A549 (cell line): ENCODE measurements at regions not wholly inside any gene's neighbourhood (a gene's known extent, or its start where the extent isn't known, plus 50 kb on each side); places are given as distances from the start of the nearest gene placed in this dataset.

ENCODE experiments used
- ATAC-seq, 2 experiments: fragments of 200-7000 bp in 1 of 2; fragments of >200 bp in 1 of 2; cut with Nextera tagmentation in 1 of 2; cut with Tn5 transposase in 1 of 2; 3 replicates each; pipeline versions ENCODE4 v1.8.0 to v1.9.1; 2018 to 2020; ENCODE audit warnings: mild to moderate bottlenecking in 1 of 2, moderate library complexity in 1 of 2
- CTCF ChIA-PET: fragments of 300-600 bp; sonication (Branson Sonifier 250); formaldehyde crosslinking; extraction: SDS; loops from one replicate; lab custom pipeline; 2021; ENCODE audit warnings: antibody characterized with exemption, inconsistent platforms; lab: Yijun Ruan, JAX
- POLR2A ChIA-PET: fragments of 350-600 bp; formaldehyde crosslinking; extraction: SDS; loops from one replicate; lab custom pipeline; 2021; ENCODE audit warnings: antibody characterized with exemption, inconsistent platforms; lab: Yijun Ruan, JAX
- DNase-seq, 2 experiments: peaks; one replicate each; pipeline versions ENCODE4 v3.0.0 to v3.0.0-alpha.2; 2011 to 2016; ENCODE audit warnings: low read depth in 1 of 2, low spot score in 1 of 2
- FAIRE-seq: peaks from 2 replicates; lab custom pipeline; 2011; peaks lifted over from hg19 to GRCh38; lab: Jason Lieb, UNC
- H3K27ac ChIP-seq, 2 experiments: fragments of >200 bp; sonication (Bioruptor Twin); formaldehyde crosslinking; 3 replicates each; pipeline ENCODE4 v1.5.1; 2016 to 2017
- H3K4me1 ChIP-seq: fragments of >200 bp; sonication (Bioruptor Twin); formaldehyde crosslinking; 3 replicates; pipeline ENCODE4 v1.6.1; 2016
- H3K4me2 ChIP-seq: fragments of >200 bp; sonication (Bioruptor Twin); formaldehyde crosslinking; 3 replicates; pipeline ENCODE4 v1.6.1; 2016
- H3K4me3 ChIP-seq: fragments of >200 bp; sonication (Bioruptor Twin); formaldehyde crosslinking; 3 replicates; pipeline ENCODE4 v1.5.1; 2016
- H3K9me3 ChIP-seq: fragments of >200 bp; sonication (Bioruptor Twin); formaldehyde crosslinking; 3 replicates; pipeline ENCODE4 v1.6.1; 2016
- BHLHE40 ChIP-seq: IDR thresholded peaks from 2 replicates; pipeline ENCODE4 v1.6.1; 2012; ENCODE audit warnings: low read depth, low read length, inconsistent platforms
- CHD2 ChIP-seq: fragments of 150-350 bp; IDR thresholded peaks from 2 replicates; pipeline ENCODE4 v1.6.1; 2014; ENCODE audit warnings: low read length; ENCODE audit not compliant: partially characterized antibody
- CHD4 ChIP-seq: fragments of 200-600 bp; sonication (generic); IDR thresholded peaks from 2 replicates; pipeline ENCODE4 v1.6.1; 2016; ENCODE audit warnings: antibody characterized with exemption, mild to moderate bottlenecking, borderline replicate concordance
- EHF ChIP-seq: fragments of 250-450 bp; sonication (Bioruptor Pico); IDR thresholded peaks from 2 replicates; pipeline ENCODE4 v1.5.0; 2020; ENCODE audit warnings: mild to moderate bottlenecking
- FOSB ChIP-seq: fragments of 250-450 bp; sonication (Bioruptor Pico); IDR thresholded peaks from 2 replicates; pipeline ENCODE4 v1.5.0; 2020; ENCODE audit warnings: mild to moderate bottlenecking, moderate library complexity
- FOSL2 ChIP-seq, 2 experiments: fragments of 450-650 bp in 1 of 2; fragments of >200 bp in 1 of 2; sonication (Bioruptor Twin) in 1 of 2; formaldehyde crosslinking; IDR thresholded peaks; 2 replicates each; pipeline versions ENCODE4 v1.5.0 to v1.6.1; 2016 to 2020; ENCODE audit warnings: mild to moderate bottlenecking in 1 of 2, moderate library complexity in 1 of 2
- GATA3 ChIP-seq: IDR thresholded peaks from 2 replicates; pipeline ENCODE4 v1.6.1; 2012; ENCODE audit warnings: borderline replicate concordance
- HDAC2 ChIP-seq: fragments of 200-600 bp; sonication (generic); IDR thresholded peaks from 2 replicates; pipeline ENCODE4 v1.6.1; 2016
- HOXA7 ChIP-seq: fragments of 250-450 bp; sonication (Bioruptor Pico); IDR thresholded peaks from 2 replicates; pipeline ENCODE4 v1.5.0; 2020; ENCODE audit warnings: mild to moderate bottlenecking, moderate library complexity
- JUN ChIP-seq, 2 experiments: fragments of >200 bp; sonication (Bioruptor Twin); formaldehyde crosslinking; IDR thresholded peaks; 2 replicates in 1 of 2; 3 replicates in 1 of 2; pipeline ENCODE4 v1.6.1; 2016 to 2017
- KDM1A ChIP-seq: fragments of 200-600 bp; sonication (generic); IDR thresholded peaks from 2 replicates; pipeline ENCODE4 v1.6.1; 2016; ENCODE audit warnings: low read depth, mild to moderate bottlenecking
- KDM5A ChIP-seq: fragments of 200-600 bp; sonication (generic); IDR thresholded peaks from 2 replicates; pipeline ENCODE4 v1.6.1; 2016; ENCODE audit warnings: antibody characterized with exemption, mild to moderate bottlenecking
- MAFK ChIP-seq: fragments of 450-650 bp; IDR thresholded peaks from 2 replicates; pipeline ENCODE4 v1.6.1; 2014; ENCODE audit not compliant: partially characterized antibody
- MYC ChIP-seq: IDR thresholded peaks from 2 replicates; pipeline ENCODE4 v1.6.1; 2012; ENCODE audit warnings: mild to moderate bottlenecking, inconsistent platforms, low read length, improper control_type of control experiment, borderline replicate concordance
- NR3C1 ChIP-seq: fragments of >200 bp; sonication (Bioruptor Twin); formaldehyde crosslinking; IDR thresholded peaks from 3 replicates; pipeline ENCODE4 v1.6.1; 2017
- PHF8 ChIP-seq: fragments of 200-600 bp; sonication (generic); IDR thresholded peaks from 2 replicates; pipeline ENCODE4 v1.6.1; 2016; ENCODE audit warnings: low read depth, mild to moderate bottlenecking, antibody characterized with exemption, moderate library complexity, borderline replicate concordance
- RCOR1 ChIP-seq: fragments of 150-350 bp; IDR thresholded peaks from 2 replicates; pipeline ENCODE4 v1.6.1; 2014; ENCODE audit warnings: antibody characterized with exemption, low read length, low read depth
- RFX5 ChIP-seq: fragments of 450-650 bp; IDR thresholded peaks from 2 replicates; pipeline ENCODE4 v1.7.1; 2014; ENCODE audit warnings: antibody characterized with exemption, mild to moderate bottlenecking, moderate library complexity
- TFCP2L1 ChIP-seq: fragments of 250-450 bp; sonication (Bioruptor Pico); IDR thresholded peaks from 2 replicates; pipeline ENCODE4 v1.5.0; 2021; ENCODE audit warnings: mild to moderate bottlenecking
- TP53 ChIP-seq: fragments of 250-450 bp; sonication (Bioruptor Pico); IDR thresholded peaks from 2 replicates; pipeline ENCODE4 v1.5.0; 2021; ENCODE audit warnings: mild to moderate bottlenecking, moderate library complexity
- ZC3H11A ChIP-seq: fragments of 450-650 bp; IDR thresholded peaks from 2 replicates; pipeline ENCODE4 v1.6.1; 2014; ENCODE audit warnings: antibody characterized with exemption, mild to moderate bottlenecking
- ZSCAN20 ChIP-seq: fragments of 250-450 bp; sonication (Bioruptor Pico); IDR thresholded peaks from 2 replicates; pipeline ENCODE4 v1.8.0; 2022; ENCODE audit warnings: mild to moderate bottlenecking, moderate library complexity
- WGBS: methylation state at CpG from one replicate; pipeline ENCODE4 v1.1.6; 2017; ENCODE audit errors: missing lambda C conversion rate; 5-methylcytosine and 5-hydroxymethylcytosine counted together
- TF ChIP-seq, protein P1 (sequence below): fragments of 250-450 bp; sonication (Bioruptor Pico); IDR thresholded peaks from 2 replicates; pipeline ENCODE4 v1.5.0; 2021; ENCODE audit warnings: mild to moderate bottlenecking, moderate library complexity, borderline replicate concordance
- TF ChIP-seq, protein P2 (sequence below): IDR thresholded peaks from 2 replicates; pipeline ENCODE4 v1.6.1; 2012; ENCODE audit warnings: low read depth, borderline replicate concordance
- TF ChIP-seq, protein P3 (sequence below): fragments of >200 bp; sonication (Bioruptor Twin); formaldehyde crosslinking; IDR thresholded peaks from 2 replicates; pipeline ENCODE4 v1.6.1; 2016
- TF ChIP-seq, protein P4 (sequence below): fragments of 200-600 bp; sonication (generic); IDR thresholded peaks from 2 replicates; pipeline ENCODE4 v1.6.1; 2016; ENCODE audit warnings: antibody characterized with exemption, mild to moderate bottlenecking, moderate library complexity

DNA sequence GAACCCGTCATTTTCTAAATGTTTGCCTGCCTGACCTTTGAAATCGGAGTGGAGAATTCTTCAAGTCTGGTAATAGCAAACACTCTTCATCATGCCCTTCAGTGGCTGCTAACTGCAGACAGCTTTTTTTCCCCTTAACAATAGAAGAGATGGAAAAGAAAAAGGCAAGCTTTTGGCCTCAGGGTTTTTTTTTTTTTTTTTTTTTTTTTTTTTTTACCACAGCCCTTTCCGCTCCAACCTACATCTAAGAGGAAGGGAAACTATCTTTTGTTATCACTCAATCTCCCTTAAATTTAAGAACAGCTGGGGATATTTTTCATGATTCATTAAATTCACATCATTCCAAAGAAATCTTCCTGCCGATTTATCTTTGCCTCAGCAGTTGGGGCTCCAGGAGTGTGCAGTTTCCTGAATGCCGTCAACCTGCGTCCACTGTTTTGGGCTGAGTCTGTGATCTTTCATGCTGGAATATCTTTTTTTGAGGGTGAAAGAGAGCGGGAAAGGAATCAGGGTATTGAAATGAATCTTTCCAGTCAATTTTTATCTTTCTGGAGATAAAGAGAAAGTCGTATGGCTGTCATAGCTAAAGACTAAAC, 144.5 kb upstream of the SMYD2 start:
- 72% methylated on average over 8 of the region's 8 CpGs for WGBS
- H3K9me3 ChIP-seq = no peaks in the 10 kb centered on the region
- H3K4me1 ChIP-seq = no peaks in the 10 kb centered on the region
- POLR2A ChIA-PET = no interaction called here
- ATAC-seq = no peak
- H3K4me3 ChIP-seq = no peak overlapping the region
- TF ChIP-seq PHF8 = no peak
- TF ChIP-seq KDM1A = no peak
- TF ChIP-seq EHF (CRISPR knock-in tag) = no peak
- TF ChIP-seq HDAC2 = no peak
- TF ChIP-seq, protein P1, sequence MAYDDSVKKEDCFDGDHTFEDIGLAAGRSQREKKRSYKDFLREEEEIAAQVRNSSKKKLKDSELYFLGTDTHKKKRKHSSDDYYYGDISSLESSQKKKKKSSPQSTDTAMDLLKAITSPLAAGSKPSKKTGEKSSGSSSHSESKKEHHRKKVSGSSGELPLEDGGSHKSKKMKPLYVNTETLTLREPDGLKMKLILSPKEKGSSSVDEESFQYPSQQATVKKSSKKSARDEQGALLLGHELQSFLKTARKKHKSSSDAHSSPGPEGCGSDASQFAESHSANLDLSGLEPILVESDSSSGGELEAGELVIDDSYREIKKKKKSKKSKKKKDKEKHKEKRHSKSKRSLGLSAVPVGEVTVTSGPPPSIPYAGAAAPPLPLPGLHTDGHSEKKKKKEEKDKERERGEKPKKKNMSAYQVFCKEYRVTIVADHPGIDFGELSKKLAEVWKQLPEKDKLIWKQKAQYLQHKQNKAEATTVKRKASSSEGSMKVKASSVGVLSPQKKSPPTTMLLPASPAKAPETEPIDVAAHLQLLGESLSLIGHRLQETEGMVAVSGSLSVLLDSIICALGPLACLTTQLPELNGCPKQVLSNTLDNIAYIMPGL (CRISPR knock-in tag) = no peak
- TF ChIP-seq TFCP2L1 (CRISPR knock-in tag) = no peak
- TF ChIP-seq, protein P2, sequence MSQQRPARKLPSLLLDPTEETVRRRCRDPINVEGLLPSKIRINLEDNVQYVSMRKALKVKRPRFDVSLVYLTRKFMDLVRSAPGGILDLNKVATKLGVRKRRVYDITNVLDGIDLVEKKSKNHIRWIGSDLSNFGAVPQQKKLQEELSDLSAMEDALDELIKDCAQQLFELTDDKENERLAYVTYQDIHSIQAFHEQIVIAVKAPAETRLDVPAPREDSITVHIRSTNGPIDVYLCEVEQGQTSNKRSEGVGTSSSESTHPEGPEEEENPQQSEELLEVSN = no peak
- no peak for TF ChIP-seq NR3C1
- no peak for TF ChIP-seq FOSL2 (IDR thresholded peaks at IDR 0.05)
- no peak for TF ChIP-seq FOSL2 (CRISPR knock-in tag; IDR thresholded peaks at IDR 0.05)
- TF ChIP-seq HOXA7 (CRISPR knock-in tag) = no peak
- TF ChIP-seq CHD2 = no peak
- no peak for TF ChIP-seq JUN (IDR thresholded peaks at IDR 0.05)
- TF ChIP-seq CHD4 = no peak
- TF ChIP-seq MAFK = no peak
- TF ChIP-seq TP53 = no peak
- no peak for TF ChIP-seq MYC
- no peak for TF ChIP-seq FOSB
- no peak for TF ChIP-seq KDM5A
- TF ChIP-seq, protein P3, sequence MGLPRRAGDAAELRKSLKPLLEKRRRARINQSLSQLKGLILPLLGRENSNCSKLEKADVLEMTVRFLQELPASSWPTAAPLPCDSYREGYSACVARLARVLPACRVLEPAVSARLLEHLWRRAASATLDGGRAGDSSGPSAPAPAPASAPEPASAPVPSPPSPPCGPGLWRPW = no peak
- no peak for TF ChIP-seq BHLHE40
- TF ChIP-seq, all 56 proteins: peak for 0
- Histone ChIP-seq H3K4me2 (no peak overlapping the region), H3K27ac (no peak overlapping the region)
- CTCF ChIA-PET = interaction anchor here (0.9 to 1.9 kb wide), 2 partner anchors 11 to 13 kb away, joined by 4 to 5 read pairs; no protein-coding TSS in a partner anchor
- DNase-seq = no peak
- FAIRE-seq = no peak

DNA sequence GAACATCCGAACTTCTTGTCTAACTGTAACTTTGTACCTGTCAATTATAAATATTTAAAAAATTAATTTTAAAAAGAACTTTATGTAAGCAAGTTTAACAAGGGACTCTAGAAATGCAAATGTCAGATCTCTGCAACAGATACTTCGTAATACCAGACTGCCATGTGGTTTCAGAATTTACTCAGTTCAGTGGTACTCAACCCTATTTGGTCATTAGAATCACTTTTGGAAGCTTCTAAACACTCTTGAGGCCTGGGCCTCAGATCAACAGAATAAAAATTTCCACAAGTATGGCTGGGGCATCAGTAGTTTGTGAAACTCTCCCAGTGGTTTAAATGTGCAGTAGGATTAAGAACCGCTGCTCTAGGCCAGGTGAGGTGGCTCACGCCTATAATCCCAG, 139.5 kb upstream of the SMYD2 start:
- H3K4me1 ChIP-seq = no peaks in the 10 kb centered on the region
- H3K4me3 ChIP-seq = no peak overlapping the region
- H3K4me2 ChIP-seq = no peak overlapping the region
- FAIRE-seq = no peak
- ChIA-PET CTCF (interaction anchor here (0.7 kb wide), 1 partner anchor 18 kb away, joined by 5 read pairs; no protein-coding TSS in a partner anchor), POLR2A (no interaction called here)
- 55% methylated on average over 4 of the region's 4 CpGs for WGBS
- no peak overlapping the region for H3K27ac ChIP-seq
- TF ChIP-seq JUN (IDR thresholded peaks at IDR 0.05) = no peak
- no peak for TF ChIP-seq PHF8
- no peak for TF ChIP-seq GATA3
- TF ChIP-seq, protein P2 = no peak
- TF ChIP-seq, protein P3 = no peak
- no peak for TF ChIP-seq ZC3H11A
- no peak for TF ChIP-seq HOXA7 (CRISPR knock-in tag)
- TF ChIP-seq RCOR1 = no peak
- TF ChIP-seq NR3C1 = no peak
- TF ChIP-seq, protein P4, sequence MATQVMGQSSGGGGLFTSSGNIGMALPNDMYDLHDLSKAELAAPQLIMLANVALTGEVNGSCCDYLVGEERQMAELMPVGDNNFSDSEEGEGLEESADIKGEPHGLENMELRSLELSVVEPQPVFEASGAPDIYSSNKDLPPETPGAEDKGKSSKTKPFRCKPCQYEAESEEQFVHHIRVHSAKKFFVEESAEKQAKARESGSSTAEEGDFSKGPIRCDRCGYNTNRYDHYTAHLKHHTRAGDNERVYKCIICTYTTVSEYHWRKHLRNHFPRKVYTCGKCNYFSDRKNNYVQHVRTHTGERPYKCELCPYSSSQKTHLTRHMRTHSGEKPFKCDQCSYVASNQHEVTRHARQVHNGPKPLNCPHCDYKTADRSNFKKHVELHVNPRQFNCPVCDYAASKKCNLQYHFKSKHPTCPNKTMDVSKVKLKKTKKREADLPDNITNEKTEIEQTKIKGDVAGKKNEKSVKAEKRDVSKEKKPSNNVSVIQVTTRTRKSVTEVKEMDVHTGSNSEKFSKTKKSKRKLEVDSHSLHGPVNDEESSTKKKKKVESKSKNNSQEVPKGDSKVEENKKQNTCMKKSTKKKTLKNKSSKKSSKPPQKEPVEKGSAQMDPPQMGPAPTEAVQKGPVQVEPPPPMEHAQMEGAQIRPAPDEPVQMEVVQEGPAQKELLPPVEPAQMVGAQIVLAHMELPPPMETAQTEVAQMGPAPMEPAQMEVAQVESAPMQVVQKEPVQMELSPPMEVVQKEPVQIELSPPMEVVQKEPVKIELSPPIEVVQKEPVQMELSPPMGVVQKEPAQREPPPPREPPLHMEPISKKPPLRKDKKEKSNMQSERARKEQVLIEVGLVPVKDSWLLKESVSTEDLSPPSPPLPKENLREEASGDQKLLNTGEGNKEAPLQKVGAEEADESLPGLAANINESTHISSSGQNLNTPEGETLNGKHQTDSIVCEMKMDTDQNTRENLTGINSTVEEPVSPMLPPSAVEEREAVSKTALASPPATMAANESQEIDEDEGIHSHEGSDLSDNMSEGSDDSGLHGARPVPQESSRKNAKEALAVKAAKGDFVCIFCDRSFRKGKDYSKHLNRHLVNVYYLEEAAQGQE = no peak
- no peak for TF ChIP-seq RFX5
- TF ChIP-seq ZSCAN20 (CRISPR knock-in tag) = no peak
- TF ChIP-seq EHF (CRISPR knock-in tag) = no peak
- TF ChIP-seq, all 56 proteins: peak for 0
- DNase-seq (no peak), ATAC-seq (no peak)
- no peaks in the 10 kb centered on the region for H3K9me3 ChIP-seq
